Esophagus muscularis mucosa (tissue), 4 donors: ENCODE measurements at regions not wholly inside any gene's neighbourhood (a gene's known extent, or its start where the extent isn't known, plus 50 kb on each side); places are given as distances from the start of the nearest gene placed in this dataset.

Source experiments
- DNase-seq: peaks from one replicate; pipeline ENCODE4 v3.0.0-alpha.2; 2017; ENCODE audit errors: extremely low spot score
- H3K27ac ChIP-seq, 4 donors: fragments of 200-600 bp; sonication (generic); replicated peaks in 1 of 4; 1 replicate in 3 of 4; 2 replicates in 1 of 4; pipeline ENCODE4 v1.5.1; 2016 to 2019; ENCODE audit warnings: mild to moderate bottlenecking in 1 of 4
- H3K27me3 ChIP-seq, 4 donors: fragments of 200-600 bp; sonication (generic); one replicate each; pipeline versions ENCODE4 v1.5.1 to v1.6.0; 2016 to 2019
- H3K36me3 ChIP-seq, 4 donors: fragments of 200-600 bp; sonication (generic); one replicate each; pipeline ENCODE4 v1.5.1; 2016 to 2019
- H3K4me1 ChIP-seq, 4 donors: fragments of 200-600 bp; sonication (generic); one replicate each; pipeline ENCODE4 v1.5.1; 2016 to 2019
- H3K4me3 ChIP-seq, 4 donors: fragments of 200-600 bp; sonication (generic); 1 replicate in 2 of 4; 2 replicates in 2 of 4; pipeline ENCODE4 v1.5.1; 2016 to 2019; ENCODE audit warnings: mild to moderate bottlenecking in 4 of 4, moderate library complexity in 1 of 4
- H3K9me3 ChIP-seq, 4 donors: fragments of 200-600 bp; sonication (generic); 1 replicate in 3 of 4; 2 replicates in 1 of 4; pipeline ENCODE4 v1.5.1; 2016 to 2019
- EP300 ChIP-seq: sonication (generic); formaldehyde crosslinking; IDR thresholded peaks from one replicate; pipeline ENCODE4 v1.6.1; 2017; ENCODE audit warnings: antibody characterized with exemption
- POLR2A ChIP-seq: fragments of 450-650 bp; IDR thresholded peaks from one replicate; pipeline ENCODE4 v1.6.1; 2017; ENCODE audit warnings: antibody characterized with exemption, moderate library complexity, mild to moderate bottlenecking, low read depth
- POLR2AphosphoS5 ChIP-seq, 2 donors: sonication (generic); formaldehyde crosslinking; IDR thresholded peaks; one replicate each; pipeline ENCODE4 v1.6.1; 2017; ENCODE audit warnings: antibody characterized with exemption in 2 of 2
- WGBS: methylation state at CpG from one replicate; pipeline ENCODE4 v1.1.5; 2018; 5-methylcytosine and 5-hydroxymethylcytosine counted together
- intact Hi-C: fragments of 100-400 bp; cut with DNase I; formaldehyde crosslinking; loops from one replicate; pipeline ENCODE4 v1.15.1; 2023
- TF ChIP-seq, protein P1 (sequence below), 3 experiments: fragments of 200-600 bp in 2 of 3; fragments of 450-650 bp in 1 of 3; sonication (generic) in 2 of 3; IDR thresholded peaks; one replicate each; pipeline ENCODE4 v1.5.1; 2017 to 2019; ENCODE audit warnings: antibody characterized with exemption in 3 of 3, mild to moderate bottlenecking in 2 of 3, moderate library complexity in 1 of 3

DNA sequence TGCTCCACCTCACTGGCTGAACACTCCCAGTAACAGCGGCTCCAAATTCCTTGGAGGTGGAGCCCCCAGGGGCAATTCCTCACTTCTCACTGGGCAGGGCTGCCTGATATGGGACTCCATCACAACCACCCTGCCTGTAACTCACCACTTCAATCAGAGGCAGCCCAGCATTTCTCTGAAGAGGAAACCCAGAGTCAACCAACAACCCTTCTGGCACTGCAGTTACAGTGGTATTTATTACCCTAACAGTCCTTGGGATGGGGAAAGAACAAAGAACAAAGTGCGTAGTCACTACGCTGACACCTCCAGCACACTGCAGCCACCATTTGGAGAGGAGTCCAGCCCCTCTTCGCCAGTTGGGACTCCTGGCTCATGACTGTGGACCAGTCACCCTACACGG, 85.7 kb upstream of the GALNT13 start:
- H3K27me3 ChIP-seq = no peaks in the 10 kb centered on the region
- H3K27ac ChIP-seq = no peak overlapping the region
- intact Hi-C loops = no loop called here
- no peaks in the 10 kb centered on the region for H3K36me3 ChIP-seq
- no peak for DNase-seq
- H3K4me3 ChIP-seq = no peak overlapping the region
- WGBS = 86% methylated on average over 5 of the region's 5 CpGs
- TF ChIP-seq EP300 (no peak), POLR2AphosphoS5 (IDR thresholded peaks at IDR 0.05) (no peak)
- TF ChIP-seq, protein P1, sequence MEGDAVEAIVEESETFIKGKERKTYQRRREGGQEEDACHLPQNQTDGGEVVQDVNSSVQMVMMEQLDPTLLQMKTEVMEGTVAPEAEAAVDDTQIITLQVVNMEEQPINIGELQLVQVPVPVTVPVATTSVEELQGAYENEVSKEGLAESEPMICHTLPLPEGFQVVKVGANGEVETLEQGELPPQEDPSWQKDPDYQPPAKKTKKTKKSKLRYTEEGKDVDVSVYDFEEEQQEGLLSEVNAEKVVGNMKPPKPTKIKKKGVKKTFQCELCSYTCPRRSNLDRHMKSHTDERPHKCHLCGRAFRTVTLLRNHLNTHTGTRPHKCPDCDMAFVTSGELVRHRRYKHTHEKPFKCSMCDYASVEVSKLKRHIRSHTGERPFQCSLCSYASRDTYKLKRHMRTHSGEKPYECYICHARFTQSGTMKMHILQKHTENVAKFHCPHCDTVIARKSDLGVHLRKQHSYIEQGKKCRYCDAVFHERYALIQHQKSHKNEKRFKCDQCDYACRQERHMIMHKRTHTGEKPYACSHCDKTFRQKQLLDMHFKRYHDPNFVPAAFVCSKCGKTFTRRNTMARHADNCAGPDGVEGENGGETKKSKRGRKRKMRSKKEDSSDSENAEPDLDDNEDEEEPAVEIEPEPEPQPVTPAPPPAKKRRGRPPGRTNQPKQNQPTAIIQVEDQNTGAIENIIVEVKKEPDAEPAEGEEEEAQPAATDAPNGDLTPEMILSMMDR (IDR thresholded peaks at IDR 0.05) = no peak
- peaks cover 0 to 9% (median 3%) of the 10 kb centered on the region in 4 donors for H3K9me3 ChIP-seq
- no peaks in the 10 kb centered on the region for H3K4me1 ChIP-seq

DNA sequence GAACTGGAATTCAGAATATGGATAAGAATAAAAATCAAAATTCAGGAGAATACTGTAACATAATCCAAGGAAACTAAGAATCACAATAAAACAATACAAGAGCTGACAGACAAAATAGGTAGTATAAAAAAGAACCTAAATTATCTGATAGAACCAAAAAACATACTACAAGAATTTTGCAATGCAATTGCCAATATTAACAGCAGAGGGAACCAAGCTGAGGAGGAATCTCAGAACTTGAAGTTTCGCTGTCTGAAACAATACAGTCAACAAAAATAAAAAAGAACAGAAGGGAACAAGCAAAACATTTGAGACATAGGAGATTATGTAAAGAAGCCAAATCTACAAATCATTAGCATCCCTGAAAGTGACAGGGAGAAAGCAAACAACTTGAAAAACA, 84.1 kb upstream of the GALNT13 start:
- Histone ChIP-seq H3K27ac (no peak overlapping the region), H3K27me3 (no peaks in the 10 kb centered on the region), H3K4me1 (no peaks in the 10 kb centered on the region), H3K4me3 (no peak overlapping the region), H3K9me3 (peaks cover 0 to 16% (median 9%) of the 10 kb centered on the region in 4 donors), H3K36me3 (no peaks in the 10 kb centered on the region)
- intact Hi-C loops = no loop called here
- WGBS = 80% methylated on average over 1 of the region's 1 CpG
- DNase-seq = no peak
- TF ChIP-seq, protein P1 (IDR thresholded peaks at IDR 0.05) = no peak
- TF ChIP-seq POLR2A = no peak
- no peak for TF ChIP-seq POLR2AphosphoS5 (IDR thresholded peaks at IDR 0.05)
- TF ChIP-seq EP300 = no peak

DNA sequence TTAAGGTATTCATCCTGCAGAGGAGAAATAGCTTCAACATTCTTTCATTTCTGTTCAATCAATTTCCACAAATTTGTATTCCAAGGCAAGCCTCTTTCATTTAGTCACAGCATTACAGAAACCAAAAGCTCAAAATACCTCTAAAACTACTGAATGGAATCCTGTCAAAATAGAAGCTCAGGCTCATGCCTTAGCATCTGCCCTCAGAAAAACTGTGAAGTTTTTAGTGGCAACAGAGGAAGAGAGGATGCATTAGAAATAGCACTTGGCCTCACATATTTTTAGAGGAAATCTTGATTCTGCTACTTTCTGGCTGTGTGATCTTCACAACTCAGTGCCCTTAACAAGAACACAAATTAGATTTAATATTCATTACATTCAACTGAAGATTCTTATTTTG, 69.1 kb upstream of the GALNT13 start:
- no peak for TF ChIP-seq POLR2A
- no peak for TF ChIP-seq POLR2AphosphoS5 (IDR thresholded peaks at IDR 0.05)
- TF ChIP-seq, protein P1 (IDR thresholded peaks at IDR 0.05) = no peak
- no peak for TF ChIP-seq EP300
- Histone ChIP-seq H3K4me1 (no peaks in the 10 kb centered on the region), H3K36me3 (no peaks in the 10 kb centered on the region), H3K27me3 (no peaks in the 10 kb centered on the region), H3K27ac (no peak overlapping the region), H3K9me3 (no peaks in the 10 kb centered on the region), H3K4me3 (no peak overlapping the region)
- no peak for DNase-seq
- intact Hi-C loops = no loop called here

DNA sequence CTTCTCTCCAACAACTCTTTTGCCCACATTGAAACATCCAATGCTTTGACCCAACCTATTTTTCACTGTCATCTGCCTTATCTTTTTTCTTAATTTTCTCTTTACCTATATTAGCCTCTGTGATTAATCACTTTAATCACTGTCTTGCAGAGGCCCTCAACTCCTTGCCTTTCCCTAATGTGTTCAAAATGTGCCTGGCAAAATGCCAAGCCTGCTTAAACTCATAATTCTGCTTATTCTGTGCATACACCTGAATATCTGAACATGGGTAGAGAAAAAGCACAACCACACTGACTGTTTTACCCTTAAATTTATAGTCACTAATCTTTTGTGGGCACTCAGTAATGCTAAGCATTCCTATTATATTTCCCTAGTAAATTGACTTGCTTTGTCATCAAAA, 63.0 kb upstream of the GALNT13 start:
- no peak overlapping the region for H3K4me3 ChIP-seq
- H3K27me3 ChIP-seq = no peaks in the 10 kb centered on the region
- no peak overlapping the region for H3K27ac ChIP-seq
- H3K9me3 ChIP-seq = no peaks in the 10 kb centered on the region
- no peak for DNase-seq
- intact Hi-C loops = no loop called here
- H3K4me1 ChIP-seq = no peaks in the 10 kb centered on the region
- TF ChIP-seq, protein P1 (IDR thresholded peaks at IDR 0.05) = no peak
- TF ChIP-seq EP300 (no peak), POLR2AphosphoS5 (IDR thresholded peaks at IDR 0.05) (no peak), POLR2A (no peak)
- no peaks in the 10 kb centered on the region for H3K36me3 ChIP-seq

DNA sequence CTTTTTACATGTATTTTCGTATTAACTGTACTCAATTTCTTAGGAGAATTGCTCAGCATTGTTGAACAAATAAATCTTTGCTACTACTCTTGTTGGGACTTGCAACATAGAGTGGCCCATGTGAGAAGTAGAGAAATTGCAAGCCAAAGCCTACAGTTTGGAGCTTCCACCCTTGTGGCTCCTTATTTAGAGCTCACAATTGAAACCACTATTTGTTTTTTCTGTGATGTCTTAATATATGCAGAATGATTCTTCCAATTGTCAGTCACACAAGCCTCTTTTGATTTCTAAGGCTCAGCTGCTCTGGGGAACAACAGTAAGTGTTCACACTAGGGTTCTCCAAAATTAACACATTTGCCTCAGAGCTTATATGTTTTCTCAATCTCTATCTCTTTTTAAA, 60.2 kb upstream of the GALNT13 start:
- Histone ChIP-seq H3K4me3 (no peak overlapping the region), H3K27me3 (no peaks in the 10 kb centered on the region), H3K4me1 (no peaks in the 10 kb centered on the region), H3K36me3 (no peaks in the 10 kb centered on the region), H3K27ac (no peak overlapping the region), H3K9me3 (no peaks in the 10 kb centered on the region)
- WGBS = 57% methylated on average over 1 of the region's 1 CpG
- no peak for DNase-seq
- intact Hi-C loops = no loop called here
- TF ChIP-seq EP300 (no peak), POLR2A (no peak), POLR2AphosphoS5 (IDR thresholded peaks at IDR 0.05) (no peak)
- TF ChIP-seq, protein P1 (IDR thresholded peaks at IDR 0.05) = no peak
